ENCODE measurements at regions not wholly inside any gene's neighbourhood (a gene's known extent, or its start where the extent isn't known, plus 50 kb on each side); places are given as distances from the start of the nearest gene placed in this dataset.

DNA sequence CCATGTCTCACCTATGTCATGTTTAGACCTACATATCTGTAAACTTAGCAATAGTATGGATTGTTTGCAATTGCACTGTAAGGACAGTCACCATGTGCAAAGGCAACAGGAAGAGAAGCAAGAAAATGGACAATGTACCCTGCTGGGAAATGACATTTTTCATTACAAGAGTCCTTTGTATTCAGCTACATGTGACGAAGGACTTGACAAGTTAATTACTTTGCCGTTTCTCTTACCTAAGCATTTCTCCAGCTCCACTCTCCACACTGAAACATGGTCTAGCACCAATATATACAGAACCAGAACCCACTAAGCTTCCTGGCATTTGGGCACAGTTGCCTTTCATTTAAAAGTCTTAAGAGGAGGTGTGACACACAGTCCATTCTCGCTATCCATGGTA, 76.6 kb upstream of the PFKP start:
- Mint-ChIP-seq H3K9me3 (peaks cover 10% of the 10 kb centered on the region), H3K36me3 (ENCODE audit: low read depth) (peaks cover 3% of the 10 kb centered on the region), H3K27me3 (ENCODE audit: low read depth) (peaks cover 21% of the 10 kb centered on the region), H3K4me3 (no peak overlapping the region), H3K4me1 (ENCODE audit: low read depth) (no peaks in the 10 kb centered on the region), H3K27ac (no peak overlapping the region)

DNA sequence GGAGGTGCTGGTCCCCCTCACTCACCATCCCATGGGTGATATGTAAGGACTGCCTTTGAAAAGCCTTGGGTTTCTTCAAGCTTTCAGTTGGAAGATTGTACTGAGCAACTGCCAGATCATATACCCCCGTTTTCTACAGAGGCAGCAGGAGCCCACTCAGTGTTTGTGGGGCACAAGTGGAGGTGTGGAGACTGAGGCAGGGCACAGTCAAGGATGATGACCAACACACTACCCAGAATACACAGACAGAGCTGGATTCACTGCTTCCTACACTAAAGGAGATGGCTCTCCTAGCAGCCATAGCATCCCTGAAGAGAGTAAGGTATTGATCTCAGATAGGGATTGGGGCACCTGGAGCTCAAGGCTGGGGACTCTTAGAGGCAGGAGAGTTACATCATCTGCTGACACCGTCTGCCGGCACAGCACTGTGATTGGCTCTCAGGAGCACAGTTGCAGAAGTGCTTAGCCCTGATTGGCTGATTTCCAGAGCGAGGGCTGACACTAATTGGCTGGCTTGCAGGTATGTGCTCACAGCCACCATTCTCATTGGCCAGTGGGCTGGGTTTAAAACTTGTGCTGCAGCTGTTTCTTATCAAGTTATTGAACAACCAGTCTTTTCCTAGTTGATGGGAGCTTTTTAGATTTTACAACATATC, 77.9 kb upstream of the PFKP start:
- Mint-ChIP-seq H3K27ac (no peak overlapping the region), H3K36me3 (ENCODE audit: low read depth) (peaks cover 3% of the 10 kb centered on the region), H3K4me3 (no peak overlapping the region), H3K4me1 (ENCODE audit: low read depth) (no peaks in the 10 kb centered on the region), H3K9me3 (peaks cover 10% of the 10 kb centered on the region), H3K27me3 (ENCODE audit: low read depth) (peaks cover 21% of the 10 kb centered on the region)

DNA sequence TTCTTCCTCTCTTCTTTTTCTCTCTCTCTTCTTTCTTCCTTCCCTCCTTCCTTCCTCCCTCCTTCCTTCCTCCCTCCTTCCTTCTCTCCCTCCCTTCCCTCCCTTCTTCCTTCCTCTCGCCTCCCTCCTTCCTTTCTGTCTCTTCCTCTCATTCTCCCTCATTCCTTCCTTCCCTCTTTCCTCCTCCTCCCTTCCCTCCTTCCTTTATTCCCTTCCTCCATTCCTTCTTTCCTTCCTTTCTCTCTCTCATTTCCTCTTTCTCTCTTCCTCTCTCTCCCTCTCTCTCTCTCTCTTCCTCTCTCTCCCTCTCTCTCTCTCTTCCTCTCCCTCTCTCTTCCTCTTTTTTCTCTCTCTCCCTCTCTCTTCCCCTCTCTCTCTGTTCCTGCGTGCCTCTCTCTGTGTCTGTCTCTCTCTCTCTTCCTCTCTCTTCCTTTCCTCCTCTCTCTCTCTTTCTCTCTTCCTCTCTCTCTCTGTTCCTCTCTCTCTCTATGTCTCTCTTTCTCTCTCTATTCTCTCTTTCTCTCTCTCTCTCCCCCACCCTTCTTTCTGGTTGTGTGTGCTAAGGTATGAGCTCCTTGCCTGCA, 80.1 kb upstream of the PFKP start:
- Mint-ChIP-seq H3K27ac (no peak overlapping the region), H3K4me1 (ENCODE audit: low read depth) (no peaks in the 10 kb centered on the region), H3K27me3 (ENCODE audit: low read depth) (peaks cover 21% of the 10 kb centered on the region), H3K9me3 (peaks cover 10% of the 10 kb centered on the region), H3K36me3 (ENCODE audit: low read depth) (peaks cover 3% of the 10 kb centered on the region), H3K4me3 (no peak overlapping the region)

DNA sequence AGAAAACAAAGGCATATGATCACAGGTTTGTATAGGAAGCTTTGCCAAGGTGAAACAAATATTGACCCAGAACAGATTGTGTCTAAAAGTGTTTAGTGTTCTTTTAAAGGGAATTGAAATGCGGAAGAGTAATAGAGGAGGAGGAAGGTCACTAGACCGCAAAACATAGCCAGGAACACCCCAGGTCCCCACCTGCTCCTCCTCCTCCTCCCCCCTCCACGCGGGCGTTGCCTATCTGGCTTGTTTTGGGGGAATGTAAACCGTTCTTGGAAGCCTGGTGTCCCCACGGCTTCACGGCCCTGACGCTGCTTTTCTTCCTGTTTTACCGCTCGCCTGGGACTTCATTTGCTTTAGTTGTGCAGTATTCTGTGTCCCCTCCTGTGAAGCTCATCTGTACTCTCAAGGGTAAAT, 81.0 kb upstream of the PFKP start:
- Mint-ChIP-seq H3K9me3 (peaks cover 10% of the 10 kb centered on the region), H3K27ac (no peak overlapping the region), H3K4me1 (ENCODE audit: low read depth) (no peaks in the 10 kb centered on the region), H3K36me3 (ENCODE audit: low read depth) (peaks cover 3% of the 10 kb centered on the region), H3K27me3 (ENCODE audit: low read depth) (peaks cover 21% of the 10 kb centered on the region), H3K4me3 (no peak overlapping the region)

DNA sequence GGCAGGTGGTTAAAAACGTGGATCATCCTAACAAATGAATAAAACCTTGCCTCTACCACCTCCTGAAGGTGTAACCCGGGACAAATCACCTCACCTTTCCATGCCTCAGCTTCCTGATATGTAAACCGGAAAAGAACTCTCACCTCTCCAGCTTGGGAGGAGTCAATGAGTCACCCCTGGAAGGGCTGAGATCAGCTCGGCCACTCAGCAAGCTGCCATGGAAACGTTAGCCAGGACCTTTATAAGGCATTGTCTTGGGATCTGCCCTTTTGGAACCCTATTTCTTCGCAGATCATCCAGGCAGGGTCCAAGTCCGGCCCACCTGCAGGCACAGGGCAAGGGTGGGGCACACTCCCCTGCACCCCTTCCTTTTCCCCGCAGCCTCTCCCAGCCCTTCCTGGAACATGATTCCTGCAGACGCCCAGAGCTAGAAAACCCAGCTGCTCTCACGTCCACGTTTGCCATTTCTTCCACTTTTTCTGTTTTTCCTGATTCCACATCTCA, 81.6 kb upstream of the PFKP start:
- peaks cover 21% of the 10 kb centered on the region for H3K27me3 Mint-ChIP-seq (ENCODE audit: low read depth)

DNA sequence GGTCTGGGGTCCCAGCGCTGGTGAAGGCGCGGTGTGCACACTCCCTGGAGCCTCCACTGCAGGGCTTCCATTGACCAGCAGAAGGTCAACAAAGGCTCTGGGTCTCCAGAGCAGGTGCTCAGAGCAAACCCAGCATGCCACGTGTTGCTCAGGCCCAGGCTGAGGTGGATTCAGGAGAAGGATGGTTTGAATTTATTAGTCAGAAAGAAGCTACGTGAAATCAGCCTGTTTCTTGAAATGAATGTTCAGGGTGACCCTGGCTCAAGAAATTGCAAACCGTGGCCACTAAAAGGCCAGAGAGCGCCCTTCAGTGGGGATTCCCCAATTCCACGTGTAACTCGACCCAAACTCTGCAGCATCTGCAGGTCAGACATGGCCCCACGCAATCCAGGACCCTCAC, 82.7 kb upstream of the PFKP start:
- Mint-ChIP-seq H3K4me3 (no peak overlapping the region), H3K27ac (no peak overlapping the region), H3K27me3 (ENCODE audit: low read depth) (peaks cover 21% of the 10 kb centered on the region), H3K4me1 (ENCODE audit: low read depth) (no peaks in the 10 kb centered on the region), H3K36me3 (ENCODE audit: low read depth) (peaks cover 3% of the 10 kb centered on the region), H3K9me3 (peaks cover 10% of the 10 kb centered on the region)

More for the DNA sequence above, 81.6 kb upstream of the PFKP start:
- Mint-ChIP-seq H3K36me3 (ENCODE audit: low read depth) (peaks cover 3% of the 10 kb centered on the region), H3K9me3 (peaks cover 10% of the 10 kb centered on the region), H3K4me3 (no peak overlapping the region), H3K4me1 (ENCODE audit: low read depth) (no peaks in the 10 kb centered on the region), H3K27ac (no peak overlapping the region)

DNA sequence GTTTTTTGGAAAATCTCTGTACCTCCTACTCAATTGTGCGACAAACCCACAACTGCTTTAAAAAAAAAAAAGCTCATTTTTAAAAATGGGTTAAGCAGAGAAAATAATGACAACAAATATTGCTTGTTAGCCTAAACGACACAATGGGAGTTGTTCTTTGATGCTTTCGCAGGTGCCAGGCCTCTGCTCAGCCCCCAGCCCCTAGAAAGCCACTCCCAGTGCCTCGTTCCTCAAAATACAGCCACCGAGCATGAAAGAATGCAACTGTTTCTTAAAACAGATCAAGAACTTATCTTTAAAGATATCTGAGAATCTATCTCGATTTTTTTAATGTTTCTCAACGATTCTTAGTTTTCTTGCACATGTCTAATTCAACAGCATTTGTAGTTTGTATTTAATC, 85.2 kb upstream of the PFKP start:
- no peaks in the 10 kb centered on the region for H3K4me1 Mint-ChIP-seq (ENCODE audit: low read depth)
- no peaks in the 10 kb centered on the region for H3K36me3 Mint-ChIP-seq (ENCODE audit: low read depth)
- H3K27me3 Mint-ChIP-seq (ENCODE audit: low read depth): peaks cover 9% of the 10 kb centered on the region
- no peak overlapping the region for H3K27ac Mint-ChIP-seq
- no peaks in the 10 kb centered on the region for H3K9me3 Mint-ChIP-seq
- no peak overlapping the region for H3K4me3 Mint-ChIP-seq

DNA sequence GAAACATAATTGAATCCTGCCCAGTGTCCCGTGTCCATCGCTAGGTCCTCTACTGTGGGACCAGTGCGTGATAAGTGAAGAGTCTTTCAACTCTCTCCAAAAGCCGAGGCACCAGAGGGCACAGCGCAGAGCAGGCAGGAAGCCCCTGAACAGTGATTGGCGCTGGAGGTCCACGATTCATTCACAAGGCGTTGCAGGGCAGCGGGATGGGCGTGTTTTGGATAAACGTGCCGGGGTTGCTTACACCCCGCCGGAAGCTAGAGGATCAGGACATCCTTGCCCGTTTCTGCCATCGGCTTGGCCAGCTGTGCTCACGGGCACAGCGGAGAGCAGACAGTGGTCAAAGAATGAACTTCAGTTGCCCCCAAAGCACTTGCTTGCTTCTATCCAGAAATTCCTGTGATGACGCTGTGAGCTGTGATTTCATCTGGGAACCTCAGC, 86.0 kb upstream of the PFKP start:
- H3K36me3 Mint-ChIP-seq (ENCODE audit: low read depth): no peaks in the 10 kb centered on the region
- H3K9me3 Mint-ChIP-seq: no peaks in the 10 kb centered on the region
- H3K27ac Mint-ChIP-seq: no peak overlapping the region
- no peak overlapping the region for H3K4me3 Mint-ChIP-seq
- no peaks in the 10 kb centered on the region for H3K4me1 Mint-ChIP-seq (ENCODE audit: low read depth)
- H3K27me3 Mint-ChIP-seq (ENCODE audit: low read depth): peaks cover 5% of the 10 kb centered on the region

DNA sequence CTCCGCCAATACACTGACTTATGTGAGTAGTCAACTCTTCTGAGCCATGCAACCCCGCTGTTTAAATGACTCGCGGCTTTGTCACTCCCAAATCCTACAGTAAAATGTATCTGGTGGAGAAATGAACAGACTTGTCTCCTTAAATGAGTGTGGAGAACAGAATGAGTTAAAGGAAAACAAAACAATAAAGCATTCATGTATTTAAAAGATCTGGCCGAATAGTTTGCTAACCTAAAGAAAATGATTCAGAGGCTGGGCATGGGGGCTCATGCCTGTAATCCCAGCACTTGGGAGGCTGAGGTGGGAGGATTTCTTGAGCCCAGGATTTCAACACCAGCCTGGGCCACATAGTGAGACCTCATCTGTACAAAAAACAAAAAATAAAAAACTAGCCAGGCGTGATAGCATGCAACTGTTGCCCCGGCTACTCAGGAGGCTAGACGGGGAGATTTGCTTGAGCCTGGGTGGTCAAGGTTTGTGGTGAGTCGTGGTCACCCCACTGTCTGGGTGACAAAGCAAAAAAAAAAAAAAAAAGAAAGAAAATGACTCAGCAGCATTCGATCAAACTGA, 86.5 kb upstream of the PFKP start:
- Mint-ChIP-seq H3K27ac (no peak overlapping the region), H3K9me3 (no peaks in the 10 kb centered on the region), H3K27me3 (ENCODE audit: low read depth) (peaks cover under 1% of the 10 kb centered on the region), H3K36me3 (ENCODE audit: low read depth) (no peaks in the 10 kb centered on the region), H3K4me3 (no peak overlapping the region), H3K4me1 (ENCODE audit: low read depth) (no peaks in the 10 kb centered on the region)

DNA sequence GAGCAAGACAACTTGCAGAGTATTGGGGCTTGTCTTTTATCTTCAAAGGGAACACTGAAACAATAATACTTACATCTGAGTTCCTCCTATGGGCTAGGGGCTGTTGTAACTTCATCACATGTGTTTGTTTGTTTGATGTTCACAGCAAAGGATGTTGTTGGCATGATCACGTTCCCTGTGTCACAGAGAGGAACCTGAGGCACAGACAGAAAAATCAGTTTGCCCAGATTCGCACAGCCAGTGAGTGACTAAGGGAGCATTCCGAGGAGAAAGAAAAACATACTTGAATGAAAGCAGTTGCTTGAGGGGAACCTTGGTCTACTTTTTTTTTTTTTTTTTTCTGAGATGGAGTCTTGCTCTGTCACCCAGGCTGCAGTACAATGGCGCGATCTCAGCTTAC, 87.2 kb upstream of the PFKP start:
- Mint-ChIP-seq H3K9me3 (no peaks in the 10 kb centered on the region), H3K27ac (no peak overlapping the region), H3K4me1 (ENCODE audit: low read depth) (no peaks in the 10 kb centered on the region), H3K27me3 (ENCODE audit: low read depth) (no peaks in the 10 kb centered on the region), H3K36me3 (ENCODE audit: low read depth) (no peaks in the 10 kb centered on the region), H3K4me3 (no peak overlapping the region)

DNA sequence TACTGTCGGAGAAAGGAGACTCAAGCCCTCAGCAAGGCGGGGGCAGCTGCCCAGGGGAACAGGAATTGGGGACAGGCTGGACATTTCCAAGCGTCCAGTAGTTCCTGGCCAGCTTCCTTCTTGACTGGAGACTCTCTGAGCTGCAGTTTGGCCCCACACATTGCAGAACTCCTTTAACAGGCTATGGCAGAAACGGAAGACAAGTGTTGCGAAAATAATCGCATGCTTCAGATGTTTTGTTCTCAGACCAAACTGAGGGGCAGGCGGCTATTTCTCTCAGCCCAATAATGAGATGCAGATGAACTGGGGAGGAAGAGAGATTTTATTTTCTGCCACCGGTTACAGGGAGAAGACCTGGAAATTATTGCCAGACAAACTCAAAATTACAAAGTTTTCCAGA, 88.0 kb upstream of the PFKP start:
- no peaks in the 10 kb centered on the region for H3K4me1 Mint-ChIP-seq (ENCODE audit: low read depth)
- H3K4me3 Mint-ChIP-seq: no peak overlapping the region
- H3K27ac Mint-ChIP-seq: no peak overlapping the region
- H3K36me3 Mint-ChIP-seq (ENCODE audit: low read depth): no peaks in the 10 kb centered on the region
- peaks cover 6% of the 10 kb centered on the region for H3K27me3 Mint-ChIP-seq (ENCODE audit: low read depth)
- H3K9me3 Mint-ChIP-seq: no peaks in the 10 kb centered on the region

DNA sequence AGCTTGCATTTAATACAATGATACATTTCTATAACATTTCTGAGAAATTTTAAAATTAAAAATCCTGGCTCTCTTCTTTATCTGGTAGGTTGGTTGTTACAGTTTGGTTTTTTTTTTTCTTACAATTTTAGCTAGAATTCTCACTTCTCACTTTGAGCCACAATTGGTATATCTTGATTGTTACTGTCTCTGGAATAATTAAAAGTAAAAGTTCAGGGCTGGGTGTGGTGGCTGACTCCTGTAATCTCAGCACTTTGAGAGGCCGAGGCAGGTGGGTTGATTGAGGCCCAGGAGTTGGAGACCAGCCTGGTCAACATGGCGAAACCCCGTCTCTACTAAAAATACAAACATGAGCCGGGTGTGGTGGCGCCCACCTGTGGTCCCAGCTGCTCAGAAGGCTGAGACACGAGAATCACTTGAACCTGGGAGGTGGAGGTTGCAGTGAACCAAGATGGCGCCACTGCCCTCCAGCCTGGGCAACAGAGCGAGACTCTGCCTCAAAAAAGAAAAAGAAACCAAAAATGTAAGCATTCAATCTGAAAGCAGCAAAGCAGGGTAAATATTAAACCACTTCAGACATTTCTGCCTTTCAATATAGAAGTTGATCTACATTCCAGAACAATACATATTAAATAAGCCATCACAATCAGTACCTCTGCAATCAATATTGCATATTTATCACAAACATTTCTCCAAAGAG, 88.6 kb upstream of the PFKP start:
- no peaks in the 10 kb centered on the region for H3K36me3 Mint-ChIP-seq (ENCODE audit: low read depth)
- no peak overlapping the region for H3K27ac Mint-ChIP-seq
- no peaks in the 10 kb centered on the region for H3K4me1 Mint-ChIP-seq (ENCODE audit: low read depth)
- H3K27me3 Mint-ChIP-seq (ENCODE audit: low read depth): peaks cover 6% of the 10 kb centered on the region
- H3K4me3 Mint-ChIP-seq: no peak overlapping the region
- H3K9me3 Mint-ChIP-seq: no peaks in the 10 kb centered on the region

DNA sequence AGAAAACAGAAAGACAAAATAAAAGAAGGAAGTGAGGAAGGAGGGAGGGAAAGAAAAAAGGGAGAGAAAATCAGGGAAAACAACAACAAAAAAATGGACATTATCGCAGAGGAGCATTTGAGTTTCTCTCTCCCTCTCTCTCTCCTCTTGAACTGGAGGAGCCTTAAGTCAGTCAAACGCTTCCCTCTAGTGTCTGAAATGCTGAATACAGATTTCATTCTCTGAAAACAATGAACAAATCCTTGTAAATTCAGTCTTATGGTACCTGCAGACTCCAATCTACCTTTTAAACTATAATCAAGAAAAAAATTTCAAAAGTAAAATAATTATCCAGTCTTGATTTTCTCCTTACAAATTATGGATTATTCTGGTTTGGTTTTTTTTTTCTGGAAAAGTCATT, 89.2 kb upstream of the PFKP start:
- Mint-ChIP-seq H3K27me3 (ENCODE audit: low read depth) (peaks cover 6% of the 10 kb centered on the region), H3K9me3 (no peaks in the 10 kb centered on the region), H3K4me1 (ENCODE audit: low read depth) (no peaks in the 10 kb centered on the region), H3K36me3 (ENCODE audit: low read depth) (no peaks in the 10 kb centered on the region), H3K4me3 (no peak overlapping the region), H3K27ac (no peak overlapping the region)

DNA sequence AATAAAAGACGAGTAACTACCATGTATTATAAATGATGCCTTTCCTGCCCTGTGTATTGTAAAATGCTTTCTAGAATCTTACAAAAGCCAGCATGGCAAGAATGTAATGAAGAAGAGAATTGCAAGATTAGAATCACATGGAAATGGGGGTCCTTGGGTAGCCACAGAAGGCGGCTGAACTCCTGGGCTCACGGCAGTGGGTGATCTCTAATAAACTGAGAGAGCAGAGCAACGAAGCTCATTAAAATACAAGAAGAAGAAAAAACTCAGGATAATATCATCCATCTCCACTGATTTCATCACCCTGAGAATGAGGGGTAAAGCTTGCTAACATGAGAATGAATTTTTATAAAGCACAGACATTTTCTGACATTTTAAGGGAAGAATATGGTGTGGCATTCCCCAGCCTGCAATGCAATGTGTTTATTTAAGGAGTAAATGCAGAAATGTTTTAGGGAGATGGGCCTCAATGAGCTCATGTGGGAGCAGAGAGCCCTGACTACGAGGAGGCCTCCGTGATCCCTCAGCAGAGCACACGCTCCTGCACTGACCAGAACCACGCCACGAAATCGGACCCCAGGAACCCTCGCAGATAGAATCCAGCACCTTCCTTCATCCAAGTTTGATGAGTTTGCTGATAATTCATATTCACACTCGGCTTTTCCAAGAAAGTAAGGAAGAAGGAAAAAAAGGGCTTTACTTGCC, 92.7 kb upstream of the PFKP start:
- H3K27me3 Mint-ChIP-seq (ENCODE audit: low read depth): peaks cover 6% of the 10 kb centered on the region
- H3K27ac Mint-ChIP-seq: no peak overlapping the region
- no peak overlapping the region for H3K4me3 Mint-ChIP-seq
- H3K36me3 Mint-ChIP-seq (ENCODE audit: low read depth): no peaks in the 10 kb centered on the region
- no peaks in the 10 kb centered on the region for H3K9me3 Mint-ChIP-seq
- H3K4me1 Mint-ChIP-seq (ENCODE audit: low read depth): no peaks in the 10 kb centered on the region

Data from T-helper 1 cell treated with Interleukin-12 subunit alpha and Interleukin-12 subunit beta and Interleukin-4 antibody, amounts not matched to agents 30 μg/mL and 1 μg/mL, for 36 hours (primary cell).